ENCODE measurements at regions not wholly inside any gene's neighbourhood (a gene's known extent, or its start where the extent isn't known, plus 50 kb on each side); places are given as distances from the start of the nearest gene placed in this dataset.
A peak's percentile ranks its signal among the peaks of the same experiment; 100 is the strongest.
"Not testable (repeated sequence)": the region's sequence is repeated elsewhere in the genome, so short reads cannot be mapped to it uniquely, and the experiment has no call there.

DNA sequence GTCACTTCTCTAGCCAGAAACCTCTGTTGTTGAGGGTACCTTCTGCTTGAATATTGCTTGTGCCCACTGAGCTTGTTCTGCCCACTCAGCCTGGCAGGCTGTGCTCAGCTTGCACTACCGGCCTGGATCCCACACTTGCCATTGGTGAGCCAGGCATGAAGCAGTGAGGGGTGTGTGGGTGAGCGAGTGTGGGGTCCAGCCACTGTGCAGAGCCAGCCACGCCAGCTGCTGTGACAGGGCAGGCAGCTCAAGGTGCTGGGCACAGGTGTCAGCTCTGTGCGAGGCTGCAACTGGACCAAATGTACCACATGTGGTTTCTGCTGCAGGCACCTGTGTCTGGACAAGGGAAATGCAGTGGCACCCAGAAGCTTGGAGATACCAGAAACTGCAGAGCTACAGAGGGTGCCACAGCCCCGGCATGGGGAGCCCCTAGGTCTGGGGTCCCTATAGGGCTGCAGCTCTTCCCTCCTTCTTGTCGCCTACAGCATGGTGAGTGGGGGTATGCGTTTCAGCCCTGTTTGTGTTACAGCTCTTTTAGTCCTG is 305.1 kb upstream of the RIOK2 start:
- no peak for DNase-seq

DNA sequence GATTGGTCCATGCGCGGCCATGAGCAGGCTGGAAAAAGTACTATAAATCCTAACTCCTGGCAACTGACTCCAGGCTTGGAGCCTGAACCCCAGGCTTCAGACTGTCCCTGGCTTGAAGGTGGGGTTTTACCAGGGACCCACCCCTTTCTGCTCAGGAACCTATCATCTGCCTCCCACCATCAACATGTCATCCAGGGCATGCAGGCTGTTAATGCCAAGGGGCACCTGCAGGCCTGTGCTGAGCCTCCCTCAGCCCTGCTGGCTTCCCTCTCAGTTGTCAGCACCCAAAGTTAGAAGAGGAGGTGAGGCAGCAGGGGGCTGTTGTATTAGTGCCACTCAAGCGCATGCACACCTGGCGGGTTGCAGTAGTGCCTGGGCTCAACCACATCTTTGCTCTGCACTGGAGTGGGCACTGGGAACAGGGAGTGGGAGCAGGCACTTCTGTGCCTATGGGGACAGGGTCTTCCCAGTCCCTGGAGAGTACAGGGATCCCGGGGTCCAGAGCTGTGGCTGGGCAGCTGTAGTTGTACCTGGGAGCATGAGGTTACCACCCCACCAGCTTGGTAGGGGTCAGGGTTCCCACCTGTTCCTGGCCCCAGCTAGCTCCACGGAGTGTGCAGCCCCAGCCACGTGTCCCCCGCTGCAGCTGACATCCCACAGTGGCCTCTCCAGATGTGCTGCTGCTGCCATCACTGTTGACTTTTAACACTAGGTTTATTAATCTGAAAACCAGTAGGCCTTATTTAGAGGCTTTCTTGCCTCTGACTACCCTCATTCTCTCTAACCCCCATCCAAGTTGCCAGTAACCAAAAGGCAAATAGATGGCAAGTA is 306.2 kb upstream of the RIOK2 start:
- DNase-seq, result no peak

DNA sequence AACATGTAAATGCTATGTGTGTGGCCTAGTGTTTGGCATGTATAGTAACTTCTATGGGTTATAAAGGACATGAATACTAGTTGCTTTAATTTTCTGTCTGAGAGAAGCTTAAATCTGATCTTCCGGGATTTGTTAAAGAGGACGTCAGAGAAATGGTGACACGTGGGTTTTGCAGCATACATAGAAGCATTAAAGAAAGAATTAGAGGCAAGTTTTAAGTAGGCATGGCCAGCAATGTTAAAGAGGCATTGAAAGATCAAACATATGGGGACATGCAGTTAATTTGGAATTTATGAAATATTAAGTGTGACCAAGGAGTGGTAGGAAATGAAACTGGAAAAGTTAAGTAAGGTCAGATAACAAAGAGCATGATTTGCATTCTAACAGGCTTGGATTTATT is 311.4 kb upstream of the RIOK2 start:
- DNase-seq, result no peak

DNA sequence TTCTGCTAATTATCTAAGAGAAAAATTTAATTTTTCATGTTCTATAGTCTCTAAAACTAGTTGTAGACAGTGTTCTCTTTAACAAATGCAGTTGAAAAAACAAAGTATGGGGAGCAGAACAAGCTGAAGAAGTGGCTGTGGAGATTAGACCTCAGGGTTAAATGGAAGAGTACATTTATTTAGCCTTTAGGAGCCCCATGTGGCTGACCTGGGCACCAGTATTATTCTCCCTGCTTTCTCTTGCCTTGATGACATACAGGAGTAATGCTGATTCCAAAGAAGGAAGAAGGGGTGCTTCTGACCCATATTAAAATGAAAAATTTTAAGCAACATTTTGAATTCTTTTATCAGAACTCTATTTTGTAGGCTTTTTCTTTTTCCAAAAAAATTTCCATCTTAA is 312.3 kb upstream of the RIOK2 start:
- no peak for DNase-seq

DNA sequence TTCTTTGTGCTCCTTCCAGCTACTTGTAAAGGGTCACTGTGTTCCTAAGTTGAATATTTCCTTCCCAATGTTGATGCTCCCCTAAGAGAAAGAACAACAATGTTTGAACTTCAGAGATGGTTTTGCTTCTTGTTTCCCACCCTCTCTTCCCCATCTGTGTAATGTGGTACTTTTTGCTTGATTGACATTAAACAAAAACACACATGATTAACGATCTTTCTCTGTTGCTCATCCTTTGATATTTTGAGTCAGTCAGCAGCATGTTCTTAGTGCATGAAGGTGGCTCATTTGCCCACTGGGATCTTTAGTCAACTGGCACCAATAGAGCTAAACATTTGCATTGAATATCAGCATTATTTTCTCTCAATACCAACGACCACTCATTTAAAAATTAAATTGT is 313.0 kb upstream of the RIOK2 start:
- no peak for DNase-seq

DNA sequence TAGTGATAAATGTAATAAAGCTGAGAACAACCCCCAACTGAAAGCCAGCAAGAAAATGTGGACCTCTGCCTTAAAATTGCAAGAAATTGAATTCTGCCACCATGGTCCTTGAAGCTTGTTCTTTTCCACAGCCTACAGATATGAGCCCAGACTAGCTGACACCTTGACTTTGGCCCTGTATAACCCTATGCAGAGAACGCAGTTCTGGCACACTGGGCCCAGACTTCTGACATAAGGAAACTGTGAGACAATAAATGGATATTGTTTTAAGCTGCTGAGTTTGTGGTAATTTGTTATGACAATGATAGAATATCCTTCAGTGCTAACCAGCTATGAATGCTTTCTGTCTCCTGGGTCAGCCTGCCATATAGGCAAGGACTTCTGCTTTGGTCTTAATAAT is 315.6 kb upstream of the RIOK2 start:
- DNase-seq, result no peak

DNA sequence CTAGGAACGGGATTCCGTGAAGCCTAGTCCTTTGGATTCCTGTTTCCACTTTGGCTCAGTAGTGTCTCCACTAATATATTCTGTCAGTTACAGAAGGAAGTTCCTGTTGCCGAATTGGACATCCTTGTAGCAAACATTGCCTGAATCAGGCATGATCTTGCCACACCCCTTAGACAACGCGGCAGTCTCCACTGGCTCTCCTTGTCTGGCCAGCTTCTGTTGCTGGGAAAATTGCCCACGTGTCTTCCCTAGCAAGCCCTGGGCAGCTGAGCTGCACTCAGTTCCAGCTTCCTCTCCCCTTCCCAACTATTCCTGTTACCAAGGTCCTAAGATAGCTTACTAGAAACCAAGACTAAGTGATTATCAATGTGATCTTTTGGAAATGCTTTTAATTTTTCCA is 316.6 kb upstream of the RIOK2 start:
- peak in 4 of 14 donors; percentile 0 to 38 (median 4) for DNase-seq

DNA sequence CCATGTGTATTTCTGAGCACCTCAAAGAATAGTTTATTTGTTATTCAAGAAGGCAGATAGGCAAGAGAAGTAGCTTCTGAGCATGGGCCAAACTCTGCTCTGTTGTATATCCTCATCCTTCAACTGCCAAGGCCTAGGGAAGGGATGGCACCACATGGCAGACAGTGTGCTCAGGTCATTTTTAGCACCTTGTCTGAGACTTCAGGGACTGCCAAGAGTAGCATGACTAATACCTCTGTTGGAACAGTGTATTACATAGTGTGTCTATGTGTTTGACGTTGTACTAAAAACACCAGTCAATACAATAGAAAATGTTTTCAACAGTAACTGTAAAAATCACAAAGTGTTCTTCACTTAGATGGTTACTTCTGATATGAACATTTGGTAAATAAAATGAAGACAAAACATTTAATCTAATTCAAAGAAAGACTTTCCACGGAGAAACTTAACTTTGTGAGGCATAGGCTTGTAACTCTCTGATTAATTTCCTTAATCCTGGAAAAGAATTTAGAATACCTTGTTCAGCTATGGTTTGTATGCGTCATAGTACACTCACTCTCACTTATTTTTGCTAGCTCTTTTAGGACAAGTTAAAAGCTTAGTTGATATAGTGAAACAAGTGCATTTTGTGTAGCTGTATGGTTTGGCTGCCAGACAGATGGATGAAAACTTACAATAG is 318.4 kb upstream of the RIOK2 start:
- DNase-seq, result no peak

DNA sequence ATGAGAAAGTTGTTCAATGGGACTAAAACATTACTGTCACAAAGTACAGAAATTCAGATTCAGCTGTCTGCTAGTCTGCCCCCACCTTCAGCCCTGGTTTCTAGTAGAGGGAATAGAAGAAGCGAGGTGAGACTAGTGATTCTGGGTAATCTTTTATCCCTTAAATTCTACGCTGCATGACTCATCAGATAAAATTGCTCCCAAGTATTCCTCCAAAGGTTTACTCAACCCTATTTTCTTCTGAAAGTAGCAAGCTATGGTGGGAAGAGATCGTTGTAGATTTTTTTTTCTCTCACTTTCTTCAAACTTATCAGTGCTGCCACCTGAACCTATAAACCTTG is 318.9 kb upstream of the RIOK2 start:
- DNase-seq, result no peak

DNA sequence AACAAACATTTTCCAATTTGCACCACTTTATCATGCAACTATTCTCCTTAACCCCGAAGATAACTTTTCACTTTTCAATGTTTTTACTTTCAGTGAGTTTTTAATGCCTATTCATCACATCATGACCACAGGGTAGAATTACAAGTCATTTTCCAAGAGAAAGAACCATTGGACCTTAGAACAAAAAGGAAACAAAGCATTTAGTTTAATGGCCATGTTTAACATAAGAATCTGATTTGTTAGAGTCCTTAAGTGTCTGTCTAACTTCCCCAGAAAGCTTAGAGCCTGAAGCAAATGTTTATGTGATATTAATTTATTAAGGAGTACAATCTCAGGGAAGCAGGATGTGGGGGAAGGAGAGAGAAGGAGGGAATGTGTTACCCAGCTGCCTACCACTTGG is 325.8 kb upstream of the RIOK2 start:
- no peak for DNase-seq

DNA sequence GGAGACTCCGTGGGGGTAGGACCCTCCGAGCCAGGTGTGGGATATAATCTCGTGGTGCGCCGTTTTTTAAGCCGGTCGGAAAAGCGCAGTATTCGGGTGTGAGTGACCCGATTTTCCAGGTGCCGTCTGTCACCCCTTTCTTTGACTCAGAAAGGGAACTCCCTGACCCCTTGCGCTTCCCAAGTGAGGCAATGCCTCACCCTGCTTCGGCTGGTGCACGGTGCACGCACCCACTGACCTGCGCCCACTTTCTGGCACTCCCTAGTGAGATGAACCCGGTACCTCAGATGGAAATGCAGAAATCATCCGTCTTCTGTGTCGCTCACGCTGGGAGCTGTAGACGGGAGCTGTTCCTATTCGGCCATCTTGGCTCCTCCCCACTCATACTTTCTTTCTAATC is 336.5 kb upstream of the RIOK2 start:
- not testable (repeated sequence) for DNase-seq

DNA sequence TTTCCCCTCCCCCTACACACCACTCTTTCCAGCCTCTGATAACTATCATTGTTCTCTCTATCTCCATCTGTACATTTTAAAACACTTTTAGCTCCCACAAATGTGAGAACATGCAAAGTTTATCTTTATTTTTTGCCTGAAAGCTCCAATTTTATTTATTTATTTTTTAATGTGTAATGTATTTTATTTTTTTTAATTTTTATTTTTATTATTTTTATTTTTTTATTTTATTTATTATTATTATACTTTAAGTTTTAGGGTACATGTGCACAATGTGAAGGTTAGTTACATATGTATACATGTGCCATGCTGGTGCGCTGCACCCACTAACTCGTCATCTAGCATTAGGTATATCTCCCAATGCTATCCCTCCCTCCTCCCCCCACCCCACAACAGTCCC is 340.3 kb upstream of the RIOK2 start:
- not testable (repeated sequence) for DNase-seq

DNA sequence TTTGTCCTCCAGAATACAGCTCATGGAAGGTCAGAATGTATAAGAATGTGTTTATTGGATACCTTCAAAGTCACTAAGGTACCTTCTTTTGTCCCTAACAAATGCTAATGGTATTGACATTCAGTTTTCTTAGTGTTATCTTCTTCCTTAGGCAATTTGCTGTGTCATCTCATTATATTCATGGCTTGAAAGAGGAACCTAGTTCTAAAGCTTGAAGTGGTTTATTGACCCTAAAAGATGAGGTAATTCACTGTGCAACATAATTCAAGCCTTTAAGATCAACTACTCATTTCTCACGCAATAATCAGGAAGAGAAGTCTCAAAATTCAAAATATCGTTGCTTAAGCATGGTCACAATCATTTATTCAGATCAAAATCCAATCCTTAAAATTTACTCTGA is 342.7 kb upstream of the RIOK2 start:
- DNase-seq, result no peak

DNA sequence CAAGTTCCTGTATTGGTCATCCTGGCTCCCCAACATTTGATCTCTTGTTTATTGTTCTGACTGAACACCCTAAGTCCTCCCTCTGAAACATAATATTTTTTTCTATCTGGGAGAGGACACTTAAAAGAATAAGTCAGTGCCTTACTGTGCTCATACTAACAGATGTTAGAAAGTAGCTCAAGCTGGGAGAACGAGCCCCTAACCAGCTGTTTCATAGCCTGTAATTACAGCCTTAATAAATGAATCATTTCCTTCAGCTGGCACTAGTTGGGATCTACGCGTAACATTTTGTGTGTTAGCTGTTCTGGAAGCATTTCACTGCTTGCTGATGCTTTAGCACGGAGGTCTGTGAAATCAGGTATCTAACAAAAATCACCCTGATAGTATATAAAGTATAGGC is 345.9 kb upstream of the RIOK2 start:
- DNase-seq, result no peak

DNA sequence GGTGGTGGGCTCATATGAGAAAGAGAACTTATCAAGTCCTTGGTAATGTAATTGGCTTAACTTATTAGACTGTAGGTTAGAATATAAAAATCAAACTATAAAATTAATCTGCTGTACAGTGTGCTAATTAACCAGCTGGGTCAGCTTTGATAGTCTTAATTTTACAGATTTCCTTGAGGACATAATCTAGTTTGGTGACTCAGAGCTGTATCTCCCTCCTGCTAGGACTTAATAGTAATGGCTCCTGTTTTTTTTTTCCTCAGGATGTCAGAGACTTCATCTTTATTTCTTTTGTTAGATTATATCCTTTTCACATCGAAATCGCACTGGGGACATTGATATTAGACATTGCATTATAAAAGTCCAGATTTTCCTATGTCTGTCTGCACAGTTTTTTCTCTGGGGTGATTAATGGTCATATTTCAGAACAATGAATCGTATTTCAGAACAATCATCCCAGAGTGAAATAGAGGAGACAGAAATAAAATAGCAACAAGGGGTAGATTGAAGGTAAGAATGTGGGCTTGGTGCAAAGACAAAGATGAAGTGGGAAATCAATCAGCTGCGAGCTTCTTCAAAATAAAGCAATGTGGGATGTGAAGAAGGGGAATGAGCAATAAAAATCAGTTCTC is 346.4 kb upstream of the RIOK2 start:
- no peak for DNase-seq

DNA sequence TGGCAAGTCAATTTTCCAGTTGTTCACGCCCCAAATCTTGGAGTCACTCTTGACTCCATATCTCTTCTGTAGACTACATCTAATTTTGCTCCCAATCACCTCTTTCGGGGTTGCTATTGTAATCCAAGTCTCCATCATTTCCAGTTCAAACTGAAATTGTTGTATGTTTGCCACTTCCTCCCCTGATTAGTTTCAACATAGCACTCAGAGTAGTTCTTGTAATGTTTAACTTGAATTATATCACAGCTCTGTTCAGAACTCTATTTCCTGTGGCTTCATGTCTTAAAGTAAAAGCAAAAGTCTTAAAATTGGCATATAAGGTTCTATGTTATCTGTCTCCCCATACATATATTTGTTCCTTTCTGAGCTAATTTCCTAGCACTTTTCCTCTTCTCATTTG is 348.5 kb upstream of the RIOK2 start:
- DNase-seq, result no peak

DNA sequence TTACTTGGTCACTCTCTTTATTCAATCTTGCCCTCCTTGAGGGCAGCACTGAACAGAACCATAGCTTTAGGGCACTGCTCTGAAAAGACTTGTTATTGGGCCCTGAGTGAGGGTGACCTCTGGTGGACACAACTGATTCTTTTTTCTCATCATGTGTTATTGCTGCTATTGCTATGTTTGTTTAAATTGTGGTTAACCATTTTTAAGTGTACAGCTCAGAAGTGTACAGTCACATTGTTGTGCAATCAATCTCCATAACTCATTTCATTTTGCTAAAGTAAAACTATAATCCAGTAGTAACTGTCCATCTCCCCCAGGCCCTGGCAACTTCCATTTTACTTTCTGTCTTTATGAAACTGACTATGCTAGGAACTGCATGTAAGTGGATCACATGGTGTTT is 351.1 kb upstream of the RIOK2 start:
- no peak for DNase-seq

DNA sequence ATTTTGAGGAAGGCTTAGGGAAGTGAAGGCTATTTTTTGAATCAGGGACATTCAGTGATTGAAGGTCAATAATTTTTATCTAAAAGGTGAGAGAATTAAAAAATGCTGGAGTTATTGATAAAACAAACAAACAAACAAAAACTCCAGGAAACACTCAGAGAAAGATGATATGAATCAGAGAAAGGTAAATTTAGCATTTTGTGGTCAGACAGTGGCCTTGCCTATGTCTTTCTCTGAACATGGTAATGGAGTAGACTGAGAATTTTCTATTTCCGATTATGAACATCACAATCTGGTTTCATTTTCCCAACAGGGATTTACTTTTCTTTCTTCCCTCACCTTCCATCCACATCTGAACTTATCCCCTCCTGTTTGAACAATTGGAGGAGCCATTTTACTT is 353.6 kb upstream of the RIOK2 start:
- no peak for DNase-seq

DNA sequence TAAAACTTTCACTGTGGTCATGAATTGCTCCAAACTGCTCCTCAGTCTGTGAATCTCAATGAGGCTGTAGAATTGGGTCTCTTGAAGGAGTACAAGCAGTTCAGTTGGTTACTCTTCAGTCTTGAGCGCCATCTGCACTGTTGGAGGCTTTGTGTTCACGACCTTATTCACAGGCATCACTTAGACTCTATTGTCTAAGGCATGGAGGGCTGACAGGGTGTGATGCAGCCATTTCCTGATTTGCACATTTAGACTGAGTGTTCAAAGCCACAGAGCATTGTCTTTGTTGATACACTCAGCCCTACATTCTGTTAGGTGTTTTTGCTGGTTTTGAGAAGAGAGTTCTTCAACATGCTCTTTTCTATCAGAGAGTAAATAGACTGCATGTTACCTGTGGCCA is 355.9 kb upstream of the RIOK2 start:
- DNase-seq, result no peak

DNA sequence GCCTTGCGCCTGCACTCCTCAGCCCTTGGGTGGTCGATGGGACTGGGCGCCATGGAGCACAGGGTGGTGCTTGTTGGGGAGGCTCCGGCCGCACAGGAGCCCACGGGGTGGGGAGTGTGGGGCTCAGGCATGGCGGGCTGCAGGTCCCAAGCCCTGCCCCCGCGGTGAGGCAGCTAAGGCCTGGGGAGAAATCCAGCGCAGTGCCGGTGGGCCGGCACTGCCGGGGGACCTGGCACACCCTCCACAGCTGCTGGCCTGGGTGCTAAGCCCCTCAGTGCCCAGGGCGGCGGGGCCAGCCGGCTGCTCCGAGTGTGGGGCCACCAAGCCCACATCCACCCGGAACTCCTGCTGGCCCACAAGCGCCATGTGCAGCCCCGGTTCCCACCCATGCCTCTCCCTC is 358.8 kb upstream of the RIOK2 start:
- no peak for DNase-seq

DNA sequence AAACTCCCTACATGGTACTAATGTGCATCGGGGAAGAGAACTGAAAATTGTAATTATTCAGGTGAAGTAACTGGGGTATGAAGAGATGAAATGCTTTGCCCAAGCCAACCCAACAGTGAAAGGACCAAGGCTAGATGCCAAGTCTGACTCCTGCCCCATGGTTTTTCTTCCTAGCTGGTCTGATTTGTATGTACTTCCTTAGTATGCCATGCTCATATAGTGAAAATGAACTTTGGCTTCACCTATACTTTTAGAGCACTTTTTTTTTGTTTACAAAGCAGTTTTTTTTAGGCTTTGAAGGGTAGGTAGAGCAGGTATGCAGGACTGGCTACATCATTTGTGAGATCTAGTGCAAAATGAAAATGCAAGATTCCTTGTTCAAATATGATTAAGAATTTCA is 359.4 kb upstream of the RIOK2 start:
- no peak for DNase-seq

DNA sequence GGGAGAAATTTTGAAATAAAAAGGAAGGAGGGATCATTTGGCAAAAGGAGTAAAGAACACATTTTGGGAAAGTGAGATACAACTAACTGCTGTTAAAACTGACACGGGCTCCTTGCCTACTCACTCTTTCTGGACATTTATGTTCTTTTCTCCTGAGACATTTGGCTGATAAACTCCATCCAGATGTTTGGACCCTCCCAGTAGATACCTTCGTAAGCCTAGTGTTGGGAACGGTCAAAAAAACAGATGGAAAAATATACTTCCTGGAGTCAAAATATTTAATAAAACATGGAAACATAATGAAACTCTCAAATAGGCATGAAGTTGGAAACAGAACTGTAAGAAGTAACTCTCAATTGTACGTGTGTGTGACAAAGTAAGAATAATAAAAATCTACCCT is 360.1 kb upstream of the RIOK2 start:
- DNase-seq, result no peak

DNA sequence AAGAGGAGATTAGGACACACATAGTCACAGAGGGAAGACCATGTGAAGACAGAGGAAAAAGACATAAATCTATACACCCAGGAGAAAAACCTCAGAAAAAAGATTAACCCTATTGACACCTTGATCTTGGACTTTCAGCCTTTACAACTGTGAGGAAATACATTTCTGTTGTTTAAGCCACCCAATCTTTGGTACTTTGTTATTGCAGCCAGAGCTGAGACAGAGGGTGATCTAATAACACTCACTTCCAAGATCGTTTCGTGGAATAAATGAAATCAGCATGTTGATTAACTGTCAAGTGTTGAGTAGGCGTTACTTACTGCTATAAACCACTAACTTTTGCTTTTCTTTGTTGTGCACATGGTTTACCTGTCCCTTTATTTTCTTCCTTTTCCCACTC is 361.2 kb upstream of the RIOK2 start:
- DNase-seq, result no peak

DNA sequence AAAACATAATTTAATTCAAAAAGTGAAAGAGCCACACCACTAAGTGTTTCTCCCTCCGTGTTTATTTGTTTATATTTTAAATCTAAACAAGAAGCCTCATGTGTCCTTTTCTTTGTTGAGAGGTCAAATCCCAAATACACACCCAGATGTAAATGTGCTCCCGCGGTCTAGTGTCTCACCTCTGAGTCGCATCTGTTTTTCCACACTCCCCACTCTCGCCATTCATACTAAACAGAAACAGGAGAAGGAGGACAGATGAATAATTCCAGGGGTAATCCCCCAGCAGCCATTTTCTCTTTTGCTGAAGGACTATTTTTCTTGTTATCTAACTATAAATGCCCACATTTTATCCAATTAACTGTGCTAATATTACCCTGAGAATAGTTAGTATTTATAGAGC is 361.6 kb upstream of the RIOK2 start:
- DNase-seq, result no peak
